OCI-LY7 (cell line): ENCODE measurements at regions not wholly inside any gene's neighbourhood (a gene's known extent, or its start where the extent isn't known, plus 50 kb on each side); places are given as distances from the start of the nearest gene placed in this dataset.
"Not testable (repeated sequence)": the region's sequence is repeated elsewhere in the genome, so short reads cannot be mapped to it uniquely, and the experiment has no call there.

Experiments used
- BruUV-seq: library from RNA; stranded (reverse); fragments of 400-500 nt; replicated peaks from 2 replicates; lab custom pipeline; 2021; lab: Mats Ljungman, UMichigan
- CTCF ChIA-PET: fragments of 300-600 bp; sonication (Branson Sonifier 250); formaldehyde crosslinking; loops from one replicate; lab custom pipeline; 2022; ENCODE audit warnings: antibody characterized with exemption; ENCODE audit not compliant: unreplicated experiment; lab: Charles Lee
- POLR2A ChIA-PET: fragments of 300-600 bp; sonication (Branson Sonifier 250); formaldehyde crosslinking; loops from one replicate; lab custom pipeline; 2022; ENCODE audit warnings: antibody characterized with exemption; lab: Charles Lee
- DNase-seq: peaks from one replicate; pipeline ENCODE4 v3.0.0-alpha.2; 2015; ENCODE audit warnings: low spot score
- H2AFZ ChIP-seq: fragments of 200-600 bp; sonication (generic), shearing (Covaris generic); 2 replicates; pipeline ENCODE4 v1.6.1; 2014; ENCODE audit warnings: mild to moderate bottlenecking, antibody characterized with exemption, low read length, moderate library complexity
- H3K27ac ChIP-seq: fragments of 200-600 bp; sonication (generic); 2 replicates; pipeline ENCODE4 v1.5.1; 2014; ENCODE audit warnings: mixed run types, low read depth, mild to moderate bottlenecking, moderate library complexity, low read length, inconsistent platforms; ENCODE audit not compliant: poor library complexity, severe bottlenecking
- H3K36me3 ChIP-seq: fragments of 200-600 bp; sonication (generic); 2 replicates; pipeline ENCODE4 v1.6.1; 2014; ENCODE audit warnings: mild to moderate bottlenecking, antibody characterized with exemption, low read length, moderate library complexity, mixed read lengths; ENCODE audit not compliant: insufficient read depth
- H3K4me1 ChIP-seq: fragments of 200-600 bp; sonication (generic); 2 replicates; pipeline ENCODE4 v1.5.1; 2014; ENCODE audit warnings: mild to moderate bottlenecking, low read length; ENCODE audit not compliant: insufficient read depth, poor library complexity, severe bottlenecking
- H3K4me2 ChIP-seq: fragments of 200-600 bp; sonication (generic); 2 replicates; pipeline ENCODE4 v1.6.1; 2014; ENCODE audit warnings: mild to moderate bottlenecking, low read length
- H3K4me3 ChIP-seq: fragments of 200-600 bp; sonication (generic); 2 replicates; pipeline ENCODE4 v1.5.1; 2014; ENCODE audit warnings: mild to moderate bottlenecking, low read depth, low read length; ENCODE audit not compliant: poor library complexity, severe bottlenecking
- H3K79me2 ChIP-seq: fragments of 200-600 bp; sonication (generic); 2 replicates; pipeline ENCODE4 v1.6.1; 2016; ENCODE audit warnings: low read depth, mild to moderate bottlenecking, low read length, moderate library complexity, mixed read lengths; ENCODE audit not compliant: insufficient read depth
- H3K9me2 ChIP-seq: fragments of 200-600 bp; sonication (generic); 2 replicates; pipeline ENCODE4 v1.6.1; 2016; ENCODE audit warnings: mild to moderate bottlenecking, low read length, mixed read lengths; ENCODE audit not compliant: insufficient read depth
- H3K9me3 ChIP-seq: fragments of 200-600 bp; sonication (generic); 2 replicates; pipeline ENCODE4 v1.6.1; 2014; ENCODE audit warnings: mild to moderate bottlenecking, mixed run types, low read length, mixed read lengths
- H4K20me1 ChIP-seq: fragments of 200-600 bp; sonication (generic); 2 replicates; pipeline ENCODE4 v1.6.1; 2014; ENCODE audit warnings: mild to moderate bottlenecking, antibody characterized with exemption, low read length, moderate library complexity, mixed read lengths; ENCODE audit not compliant: insufficient read depth
- CTCF ChIP-seq: fragments of 200-600 bp; sonication (generic); conservative IDR thresholded peaks from 2 replicates; pipeline ENCODE4 v1.5.1; 2014; ENCODE audit warnings: mild to moderate bottlenecking, antibody characterized with exemption, low read length, moderate library complexity, mixed read lengths
- EZH2phosphoT487 ChIP-seq: fragments of 200-600 bp; sonication (generic); IDR thresholded peaks from 2 replicates; pipeline ENCODE4 v1.6.1; 2018; ENCODE audit warnings: low read depth, borderline replicate concordance, mild to moderate bottlenecking, mixed run types, antibody characterized with exemption, low read length, moderate library complexity, mixed read lengths
- intact Hi-C: fragments of 100-400 bp; cut with micrococcal nuclease; formaldehyde crosslinking; loops from one replicate; pipeline ENCODE4 v1.10.0; 2022; ENCODE audit not compliant: unreplicated experiment

DNA sequence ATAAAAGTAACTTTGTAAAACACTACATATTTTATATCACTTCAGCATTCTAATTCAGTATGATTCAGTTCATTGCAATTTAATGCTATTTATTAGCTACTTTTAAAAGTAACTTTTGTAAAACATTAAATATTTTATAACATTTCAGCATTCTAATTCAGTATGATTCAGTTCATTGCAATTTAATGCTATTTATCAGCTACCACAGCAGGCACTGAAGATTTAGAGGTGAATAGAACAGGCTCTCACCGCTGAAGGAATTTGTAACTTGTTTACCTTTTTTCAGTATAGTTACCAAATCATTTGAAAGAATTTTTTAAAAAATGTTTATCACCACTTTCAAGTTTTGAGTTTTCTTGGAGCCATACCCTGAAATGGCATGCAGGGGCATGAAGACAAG lies 266.4 kb upstream of the DAB2 start:
- no peak for TF ChIP-seq CTCF
- intact Hi-C loops = no loop called here
- Histone ChIP-seq H3K27ac (no peak overlapping the region), H3K36me3 (no peaks in the 10 kb centered on the region), H3K9me2 (no peaks in the 10 kb centered on the region), H3K9me3 (no peaks in the 10 kb centered on the region), H3K79me2 (no peaks in the 10 kb centered on the region), H3K4me2 (no peak overlapping the region), H2AFZ (no peak overlapping the region), H4K20me1 (no peaks in the 10 kb centered on the region), H3K4me3 (no peak overlapping the region), H3K4me1 (no peaks in the 10 kb centered on the region)
- BruUV-seq = no TSS peak
- CTCF ChIA-PET = no interaction called here
- no peak for DNase-seq
- POLR2A ChIA-PET = interaction anchor here (0.6 kb wide), 1 partner anchor 90 kb away, joined by 3 read pairs; no protein-coding TSS in a partner anchor

- Histone ChIP-seq H4K20me1 (no peaks in the 10 kb centered on the region), H3K4me2 (no peak overlapping the region), H3K79me2 (no peaks in the 10 kb centered on the region), H3K9me3 (no peaks in the 10 kb centered on the region), H3K4me3 (no peak overlapping the region), H2AFZ (no peak overlapping the region), H3K4me1 (no peaks in the 10 kb centered on the region), H3K36me3 (no peaks in the 10 kb centered on the region), H3K27ac (no peak overlapping the region), H3K9me2 (no peaks in the 10 kb centered on the region)
- TF ChIP-seq EZH2phosphoT487 (no peak), CTCF (no peak)
- no peak for DNase-seq
- POLR2A ChIA-PET = interaction anchor here (0.9 to 1.8 kb wide), 2 partner anchors 12 to 35 kb away, joined by 4 to 5 read pairs; no protein-coding TSS in a partner anchor
- CTCF ChIA-PET = no interaction called here
- intact Hi-C loops = no loop called here
- BruUV-seq = no TSS peak
Observed at GRCh38 chr5:39689919-39690318, 265.1 kb upstream of the DAB2 start.

GRCh38 chr5:39687924-39688323 lies 263.1 kb upstream of the DAB2 start:
- DNase-seq, H3K4me2 ChIP-seq, intact Hi-C loops, H3K9me2 ChIP-seq, H3K36me3 ChIP-seq, CTCF ChIA-PET, H4K20me1 ChIP-seq, H2AFZ ChIP-seq, H3K27ac ChIP-seq, H3K79me2 ChIP-seq, H3K9me3 ChIP-seq, POLR2A ChIA-PET, BruUV-seq, H3K4me3 ChIP-seq, H3K4me1 ChIP-seq: not testable (repeated sequence)
